ENCODE measurements at regions not wholly inside any gene's neighbourhood (a gene's known extent, or its start where the extent isn't known, plus 50 kb on each side); places are given as distances from the start of the nearest gene placed in this dataset.

- no peak for TF ChIP-seq POLR2A (IDR thresholded peaks at IDR 0.05)
- TF ChIP-seq CTCF (IDR thresholded peaks at IDR 0.05) = no peak
Measured at GRCh38 chr6:15861486-15861885, 198.7 kb upstream of the DTNBP1 start.

Data from right lobe of liver (tissue), 4 donors.